NCI-H2107 treated with DMSO at 0.1 percent for 48 hours (cell line): ENCODE measurements at regions not wholly inside any gene's neighbourhood (a gene's known extent, or its start where the extent isn't known, plus 50 kb on each side); places are given as distances from the start of the nearest gene placed in this dataset.
"Not testable (repeated sequence)": the region's sequence is repeated elsewhere in the genome, so short reads cannot be mapped to it uniquely, and the experiment has no call there.

Experiments
- DNase-seq: peaks from one replicate; lab custom pipeline; 2025; ENCODE audit not compliant: unreplicated experiment; lab: John Stamatoyannopoulos, UW

DNA sequence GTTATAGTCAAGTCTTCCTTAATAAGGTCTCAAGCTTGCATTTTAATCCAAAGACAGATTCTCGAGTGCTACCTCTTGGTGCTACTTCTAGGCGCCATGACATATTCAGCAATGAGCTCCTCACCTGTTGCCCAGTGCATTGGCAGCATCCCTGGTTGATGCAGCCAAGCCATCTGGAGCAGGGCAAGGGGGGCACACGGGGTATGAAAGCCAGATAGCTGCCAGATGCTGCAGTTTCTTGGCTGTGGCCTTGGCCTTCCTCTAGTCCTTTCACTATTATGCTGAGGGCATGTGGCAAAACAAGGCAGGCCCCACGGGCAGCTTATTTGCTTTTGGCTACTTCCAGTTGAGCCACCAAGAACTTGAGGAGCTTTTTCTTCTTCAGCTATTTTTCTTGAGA is 168.6 kb upstream of the PGRMC2 start:
- no peak for DNase-seq

DNA sequence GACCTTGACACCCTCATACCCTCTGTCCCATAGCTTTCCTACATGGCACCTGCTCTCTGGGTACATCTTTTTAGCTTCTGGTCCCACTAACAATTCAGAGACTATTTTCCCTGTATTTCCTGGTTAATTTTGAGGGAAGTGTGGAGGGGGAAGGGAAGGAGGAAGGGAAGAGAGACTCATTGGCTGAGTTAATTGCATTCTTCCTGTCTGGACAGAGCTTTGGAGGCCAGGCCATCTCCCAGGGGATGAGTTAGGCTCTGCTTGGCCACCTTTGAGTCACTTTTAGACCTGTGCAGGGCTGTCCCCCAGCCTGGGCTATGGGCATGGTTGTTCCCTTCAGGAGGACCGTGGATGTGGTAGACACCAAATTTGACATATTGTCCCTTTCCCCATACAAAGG is 167.9 kb upstream of the PGRMC2 start:
- DNase-seq: no peak

DNA sequence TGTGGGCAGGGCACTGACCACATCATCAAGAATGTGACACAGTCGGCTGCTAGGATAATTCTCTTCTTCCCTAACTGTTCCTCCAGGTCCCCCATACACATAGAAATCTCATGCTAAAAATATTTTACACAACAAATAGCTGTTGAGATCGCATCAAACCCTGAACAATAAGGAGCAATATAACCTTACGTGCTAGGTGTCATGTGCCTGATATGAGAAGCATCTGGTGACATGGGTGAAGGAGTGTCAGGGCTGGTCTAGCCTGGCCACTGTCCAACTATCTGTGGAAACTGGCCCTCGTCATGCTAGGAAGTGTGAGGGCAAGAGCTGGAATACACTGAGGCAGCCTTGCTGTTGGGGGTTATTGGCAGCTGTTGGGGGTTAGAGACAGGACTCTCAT is 167.3 kb upstream of the PGRMC2 start:
- no peak for DNase-seq

DNA sequence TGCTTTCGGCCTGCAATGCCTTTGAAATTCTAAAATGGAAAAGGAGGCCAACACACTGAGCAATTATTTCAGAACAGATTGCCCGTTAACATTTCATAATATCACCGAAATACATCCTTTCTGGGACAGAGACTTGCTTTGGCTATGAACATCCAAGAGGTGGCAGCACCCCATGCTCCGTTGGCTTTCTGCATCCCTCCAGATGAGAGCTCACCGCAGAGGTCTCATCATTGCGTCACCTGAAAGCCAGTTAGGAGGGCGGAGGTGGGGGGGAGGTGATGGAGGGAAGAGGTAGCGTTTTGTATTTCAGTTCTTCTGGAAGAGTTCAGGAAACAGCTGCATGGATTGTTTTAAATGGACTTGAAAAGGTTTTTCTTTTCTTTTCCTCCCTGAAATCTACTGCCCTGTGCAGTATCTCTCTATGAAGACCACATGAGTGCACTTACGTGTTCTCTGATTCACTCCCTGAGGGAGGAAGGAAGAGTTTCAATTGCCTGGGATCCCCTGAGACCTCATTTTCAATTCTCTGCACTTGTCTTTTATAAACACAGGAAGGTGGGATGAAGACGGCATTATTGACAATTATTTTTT is 166.8 kb upstream of the PGRMC2 start:
- peak; percentile 61 for DNase-seq

DNA sequence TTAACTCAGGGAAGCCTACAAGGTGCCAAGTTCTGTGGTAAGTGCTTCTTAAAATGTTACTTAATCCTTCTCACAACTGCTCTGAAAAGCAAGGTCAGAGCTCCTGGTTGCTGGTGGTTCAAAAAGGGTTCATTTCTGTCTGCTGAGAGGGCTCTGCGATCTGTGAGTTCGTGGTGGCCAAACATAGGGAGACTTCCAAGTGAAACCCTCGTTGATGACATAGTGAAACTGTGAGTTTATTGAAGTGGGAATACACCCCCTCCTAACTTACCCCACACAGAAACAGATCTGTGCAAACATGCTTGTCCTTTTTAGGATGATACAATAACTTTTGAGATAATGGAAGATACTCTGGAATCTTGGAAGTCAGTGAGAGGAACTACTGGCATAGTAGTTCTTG is 164.8 kb upstream of the PGRMC2 start:
- DNase-seq: no peak

DNA sequence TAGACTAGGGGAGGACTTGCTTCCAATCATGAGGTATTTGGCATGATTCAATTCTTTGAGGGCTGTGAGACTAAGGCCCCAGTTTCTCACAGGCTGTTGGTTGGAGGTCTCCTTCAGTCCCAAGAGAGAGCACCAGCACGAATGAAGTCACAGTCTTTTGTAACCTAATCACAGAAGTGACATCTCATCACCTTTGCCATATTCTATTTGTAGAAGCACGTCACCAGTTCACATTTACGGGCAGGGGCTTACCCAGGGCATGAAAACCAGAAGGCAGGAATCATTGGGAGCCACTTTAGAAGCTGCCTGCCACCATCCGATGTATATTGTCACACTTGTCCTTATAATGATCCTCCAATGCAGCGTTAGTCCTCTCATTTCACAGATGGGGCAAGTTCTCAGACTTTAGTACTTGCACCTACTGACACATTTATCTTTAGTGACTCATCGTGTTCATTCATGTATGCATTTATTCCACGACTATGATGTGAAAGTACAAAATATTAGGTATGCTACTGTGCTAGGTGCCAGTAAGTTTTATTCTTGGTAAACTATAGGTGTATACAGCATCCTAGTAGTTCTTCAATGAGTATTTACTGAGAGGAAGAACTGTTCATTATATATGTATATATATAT is 163.8 kb upstream of the PGRMC2 start:
- DNase-seq: no peak

DNA sequence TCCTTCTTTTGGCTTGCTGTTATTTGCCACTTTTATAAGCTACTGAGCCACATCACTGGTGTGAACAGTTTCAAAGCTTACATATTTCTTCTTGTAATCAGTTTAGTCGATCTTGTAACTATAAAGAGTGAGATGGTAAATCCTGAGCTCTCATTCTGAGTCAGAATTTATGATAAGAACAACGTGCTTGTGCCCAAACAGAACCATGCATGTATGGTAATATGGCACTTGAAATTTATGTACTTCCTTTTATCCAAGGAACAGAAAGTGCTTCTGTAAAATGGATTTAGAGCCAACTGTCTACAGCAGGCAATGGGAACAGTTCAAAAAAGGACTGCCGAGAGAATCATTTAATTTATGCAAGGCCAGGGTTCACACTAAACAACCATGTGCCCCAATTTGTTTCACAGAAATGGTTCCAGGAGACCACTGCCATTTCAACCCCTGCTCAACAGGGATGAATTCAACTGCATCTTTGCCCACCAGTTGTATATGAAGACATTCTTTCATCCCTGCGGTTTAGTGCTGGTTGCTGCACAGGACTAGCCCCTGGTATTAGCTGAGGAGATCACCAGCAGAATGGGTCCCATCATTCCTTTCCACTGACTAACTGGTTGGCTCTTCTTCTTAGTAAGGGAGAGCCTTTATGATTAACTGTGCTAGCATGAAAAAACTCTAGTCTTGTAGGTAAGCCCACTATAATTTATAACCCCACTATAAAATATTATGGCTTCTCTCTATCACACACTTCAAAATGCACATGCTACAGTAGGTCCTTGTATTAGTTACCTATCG is 162.9 kb upstream of the PGRMC2 start:
- DNase-seq: no peak

DNA sequence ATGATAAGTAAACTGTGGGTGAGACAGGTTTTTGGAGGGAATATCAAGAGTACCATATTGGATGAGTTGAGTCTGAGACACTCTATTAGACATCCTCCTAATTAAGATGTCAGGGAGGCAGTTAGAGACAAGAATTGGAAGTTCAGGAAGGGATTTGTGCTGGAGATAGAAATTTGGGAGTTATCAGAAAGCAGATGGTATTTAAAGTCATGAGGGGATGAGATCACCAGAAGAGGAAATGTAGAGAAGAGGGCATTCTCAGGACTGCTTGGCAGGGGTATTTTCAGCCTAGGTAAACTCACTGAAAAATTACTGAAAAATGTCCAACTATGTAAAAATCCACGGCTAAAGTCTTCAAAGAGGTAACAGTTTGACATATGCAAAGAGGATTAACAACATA is 161.6 kb upstream of the PGRMC2 start:
- no peak for DNase-seq

DNA sequence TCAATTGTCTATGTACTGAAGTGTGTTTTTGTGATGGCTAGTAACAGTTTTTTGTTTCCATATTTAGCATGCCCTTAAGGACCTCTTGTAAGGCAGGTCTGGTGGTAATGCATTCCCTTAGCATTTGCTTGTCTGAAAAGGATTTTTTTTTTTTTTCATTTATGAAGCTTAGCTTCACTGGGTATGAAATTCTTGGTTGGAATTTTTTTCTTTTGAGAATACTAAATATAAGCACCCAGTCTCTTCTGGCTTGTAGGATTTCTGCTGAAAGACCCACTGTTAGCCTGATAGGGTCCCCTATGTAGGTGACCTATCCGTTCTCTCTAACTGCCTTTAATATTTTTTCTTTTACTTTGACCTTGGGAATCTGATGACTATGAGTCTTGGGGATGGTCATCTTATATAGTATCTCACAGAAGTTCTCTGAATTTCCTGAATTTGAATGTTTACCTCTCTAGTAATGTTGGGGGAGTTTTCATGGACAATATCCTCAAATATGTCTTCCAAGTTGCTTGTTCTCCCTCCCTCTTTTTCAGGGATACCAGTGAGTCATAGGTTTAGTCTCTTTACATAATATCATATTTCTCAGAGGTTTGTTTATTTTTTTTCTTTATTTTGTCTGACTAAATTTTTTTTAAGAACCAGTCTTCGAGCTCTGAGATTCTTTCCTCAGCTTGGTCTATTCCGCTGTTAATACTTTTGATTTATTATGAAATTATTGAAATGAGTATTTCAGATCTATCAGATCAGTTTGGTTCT is 157.1 kb upstream of the PGRMC2 start:
- no peak for DNase-seq

DNA sequence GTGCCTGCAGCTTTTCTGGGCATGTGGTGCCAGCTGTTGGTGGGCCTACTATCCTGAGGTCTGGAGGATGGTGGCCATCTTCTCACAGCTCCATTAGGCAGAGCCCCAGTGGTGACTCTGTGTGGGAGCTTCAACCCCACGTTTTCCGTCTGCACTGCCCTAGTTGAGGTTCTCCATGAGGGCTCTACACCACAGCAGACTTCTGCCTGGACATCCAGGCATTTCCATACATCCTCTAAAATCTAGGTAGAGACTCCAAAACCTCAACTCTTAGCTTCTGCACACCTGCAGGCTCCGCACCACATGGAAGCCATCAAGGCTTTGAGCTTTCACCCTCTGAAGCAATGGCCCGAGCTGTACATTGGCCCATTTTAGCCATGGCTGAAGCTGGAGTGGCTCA is 153.3 kb upstream of the PGRMC2 start:
- DNase-seq: no peak

DNA sequence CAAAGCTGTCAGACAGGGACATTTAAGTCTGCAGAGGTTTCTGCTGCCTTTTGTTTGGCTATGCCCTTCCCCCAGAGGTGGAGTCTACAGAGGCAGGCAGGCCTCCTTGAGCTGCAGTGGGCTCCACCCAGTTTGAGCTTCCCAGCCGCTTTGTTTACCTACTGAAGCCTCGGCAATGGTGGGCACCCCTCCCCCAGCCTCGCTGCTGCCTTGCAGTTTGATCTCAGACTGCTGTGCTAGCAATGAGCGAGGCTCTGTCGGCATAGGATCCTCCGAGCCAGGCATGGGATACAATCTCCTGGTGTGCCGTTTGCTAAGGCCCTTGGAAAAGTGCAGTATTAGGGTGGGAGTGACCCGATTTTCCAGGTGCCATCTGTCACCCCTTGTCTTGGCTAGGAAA is 149.4 kb upstream of the PGRMC2 start:
- DNase-seq: not testable (repeated sequence)

DNA sequence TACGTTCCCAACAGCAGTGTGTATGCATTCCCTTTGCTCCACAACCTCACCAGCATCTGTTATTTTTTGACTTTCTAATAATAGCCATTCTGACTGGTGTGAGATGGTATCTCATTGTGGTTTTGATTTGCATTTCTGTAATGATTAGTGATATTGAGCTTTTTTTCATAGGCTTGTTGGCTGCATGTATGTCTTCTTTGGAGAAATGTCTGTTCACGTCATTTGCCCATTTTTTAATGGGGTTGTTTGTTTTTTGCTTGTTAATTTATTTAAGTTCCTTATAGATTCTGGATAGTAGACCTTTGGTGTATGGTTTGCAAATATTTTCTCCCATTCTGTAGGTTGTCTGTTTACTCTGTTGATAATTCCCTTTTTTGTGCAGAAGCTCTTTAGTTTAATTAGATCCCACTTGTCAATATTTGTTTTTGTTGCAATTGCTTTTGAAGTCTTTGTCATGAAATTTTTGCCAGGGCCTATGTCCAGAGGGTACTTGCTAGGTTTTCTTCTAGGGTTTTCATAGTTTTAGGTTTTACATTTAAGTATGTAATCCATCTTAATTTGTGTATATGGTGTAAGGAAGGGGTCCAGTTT is 141.5 kb upstream of the PGRMC2 start:
- not testable (repeated sequence) for DNase-seq

DNA sequence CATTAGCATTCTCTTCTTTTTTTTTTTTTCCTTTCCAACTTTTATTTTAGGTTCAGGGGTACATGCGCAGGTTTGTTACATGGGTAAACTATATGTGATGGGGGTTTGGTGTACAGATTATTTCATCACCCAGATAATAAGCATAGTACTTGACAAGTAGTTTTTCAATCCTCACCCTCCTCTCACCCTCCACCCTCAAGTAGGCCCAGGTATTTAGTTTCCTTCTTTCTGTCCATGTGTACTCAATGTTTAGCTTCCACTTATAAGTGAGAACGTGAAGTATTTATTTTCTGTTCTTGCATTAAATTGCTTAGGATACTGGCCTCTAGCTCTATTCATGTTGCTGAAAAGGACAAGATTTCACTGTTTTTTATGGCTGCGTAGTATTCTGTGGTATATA is 140.8 kb upstream of the PGRMC2 start:
- DNase-seq: no peak

DNA sequence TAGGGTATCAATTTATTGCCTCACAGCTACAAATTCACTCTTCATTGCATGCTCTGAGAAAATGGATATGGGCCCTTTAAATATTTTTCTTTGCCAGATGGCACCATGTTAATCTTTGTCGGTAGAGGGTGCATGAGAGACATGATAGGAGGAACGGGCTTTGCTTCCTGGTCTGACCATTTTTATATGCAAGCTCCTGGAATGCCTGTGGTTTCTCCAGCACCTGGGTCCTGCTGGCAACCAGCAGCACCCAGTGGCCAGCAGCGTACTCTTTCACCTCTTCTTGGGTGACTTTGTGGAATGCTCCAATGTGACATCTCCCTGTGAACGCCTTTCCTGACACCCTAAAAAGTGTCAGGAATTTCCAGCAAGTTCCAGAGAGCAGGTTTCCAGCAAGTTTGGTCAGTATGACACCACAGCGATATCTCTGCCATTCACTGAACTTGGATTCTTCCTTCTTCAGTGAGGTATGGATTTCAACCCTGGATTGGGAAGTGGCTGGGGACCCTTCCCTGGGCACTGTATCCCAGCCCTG is 140.3 kb upstream of the PGRMC2 start:
- peak; percentile 44 for DNase-seq

DNA sequence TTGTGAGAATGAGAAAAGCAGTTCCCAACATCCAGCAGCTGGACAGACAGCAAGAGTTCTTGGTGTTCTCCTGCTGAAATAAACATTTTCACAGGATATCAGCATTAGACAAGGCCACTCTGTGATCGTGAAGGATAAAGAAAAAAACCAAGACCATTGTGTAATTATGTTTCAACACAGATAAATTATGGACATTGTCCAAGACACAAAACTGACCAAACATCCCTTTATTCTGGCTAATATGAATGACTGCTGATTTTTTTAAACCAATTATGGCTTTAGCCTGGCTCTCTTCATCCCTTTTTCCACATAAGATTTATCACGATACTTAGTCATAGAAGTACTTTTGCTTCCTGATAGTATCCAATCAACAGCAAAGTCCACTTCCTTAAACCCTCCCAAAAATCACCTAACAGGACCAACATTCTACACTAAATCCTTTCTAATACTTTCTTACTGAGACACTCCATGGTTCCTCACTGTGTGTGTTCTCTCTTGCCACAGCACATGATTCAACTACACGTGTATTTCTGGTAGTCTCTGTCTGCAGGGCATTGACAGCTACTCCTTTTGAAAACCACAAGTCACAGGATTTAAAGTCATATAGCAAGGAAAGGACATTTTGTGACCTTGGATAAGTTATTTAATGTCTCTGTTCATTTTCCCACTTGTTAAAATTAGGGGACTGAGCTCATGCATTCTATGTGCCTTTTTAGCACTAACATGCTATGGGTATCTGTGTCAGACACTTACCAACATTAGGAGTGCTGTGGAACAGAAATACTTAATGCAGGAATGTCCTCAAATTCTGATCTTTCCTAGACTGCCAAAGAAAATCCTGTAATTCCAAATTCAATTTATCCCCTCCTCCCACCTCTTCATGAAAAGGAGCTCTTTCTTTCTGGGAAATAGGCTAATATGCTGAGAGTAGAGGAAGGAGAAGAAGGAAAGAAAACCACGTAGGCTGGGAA is 137.2 kb upstream of the PGRMC2 start:
- DNase-seq: no peak

DNA sequence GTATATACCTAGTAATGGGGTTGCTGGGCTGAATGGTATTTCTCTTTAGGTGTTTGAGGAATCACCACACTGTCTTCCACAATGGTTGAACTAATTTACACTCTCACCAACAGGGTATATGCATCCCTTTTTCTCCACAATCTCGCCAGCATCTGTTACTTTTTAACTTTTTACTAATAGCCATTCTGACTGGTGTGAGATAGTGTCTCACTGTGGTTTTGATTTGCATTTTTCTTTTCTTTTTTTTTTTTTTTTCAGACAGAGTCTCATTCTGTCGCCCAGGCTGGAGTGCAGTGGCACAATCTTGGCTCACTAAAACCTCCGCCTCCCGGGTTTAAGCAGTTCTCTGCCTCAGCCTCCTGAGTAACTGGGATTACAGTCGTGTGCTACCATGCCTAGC is 134.7 kb upstream of the PGRMC2 start:
- DNase-seq: not testable (repeated sequence)

DNA sequence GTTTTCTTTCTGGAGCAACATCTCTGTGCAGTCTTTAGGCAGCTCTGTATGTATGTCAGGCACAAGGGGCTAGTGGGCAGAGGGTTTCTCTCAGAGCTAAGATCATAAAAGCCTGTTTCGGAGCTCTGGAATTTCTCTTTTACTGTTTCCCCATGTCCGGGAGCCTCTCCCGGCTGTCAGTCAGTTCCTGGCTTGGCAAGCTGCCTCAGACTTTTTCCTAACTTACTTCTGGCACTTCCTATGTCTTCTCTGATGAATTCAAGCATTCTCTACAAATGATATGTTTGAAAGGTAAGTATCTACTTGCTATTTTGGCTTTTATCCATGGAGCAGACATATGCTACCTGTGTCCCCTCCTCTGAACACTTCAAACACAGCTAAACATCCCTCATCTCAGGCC is 129.3 kb upstream of the PGRMC2 start:
- DNase-seq: no peak

DNA sequence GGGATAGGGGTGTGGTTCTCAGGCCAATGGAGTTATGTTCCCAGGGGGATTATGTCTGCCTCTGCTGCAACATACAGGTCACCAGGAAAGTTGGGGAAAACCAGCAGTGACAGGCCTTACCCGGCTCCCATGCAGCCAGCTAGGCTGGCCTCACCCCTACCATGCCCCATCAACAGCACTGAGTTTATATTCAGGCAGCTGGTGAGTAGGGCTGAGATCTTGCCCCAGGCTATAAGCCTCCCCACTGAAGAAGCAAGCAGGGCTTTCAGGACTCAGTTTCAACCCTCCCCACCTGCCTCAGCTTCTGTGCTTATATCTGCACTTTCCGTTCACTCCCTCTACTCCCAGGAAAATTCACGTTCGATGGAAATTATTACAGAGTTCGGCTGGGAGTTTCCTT is 122.4 kb upstream of the PGRMC2 start:
- DNase-seq: no peak

DNA sequence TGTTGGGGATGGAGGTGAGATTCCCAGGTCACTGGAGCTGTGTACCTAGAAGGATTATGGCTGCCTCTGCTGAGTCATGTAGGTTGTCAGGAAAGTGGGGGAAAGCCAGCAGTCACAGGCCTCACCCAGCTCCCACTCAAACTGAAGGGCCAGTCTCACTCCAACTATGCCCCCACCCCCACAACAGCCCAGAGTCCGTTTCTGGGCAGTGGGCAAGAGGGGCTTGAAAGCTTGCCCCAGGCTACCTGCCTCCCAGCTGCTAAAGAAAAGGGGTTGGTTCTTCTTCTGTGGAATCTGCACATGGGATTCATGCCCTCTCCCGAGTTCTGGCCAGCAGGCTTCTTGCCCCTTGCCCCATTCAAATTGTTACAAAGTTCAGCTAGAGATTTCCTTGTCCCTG is 116.0 kb upstream of the PGRMC2 start:
- DNase-seq: no peak

DNA sequence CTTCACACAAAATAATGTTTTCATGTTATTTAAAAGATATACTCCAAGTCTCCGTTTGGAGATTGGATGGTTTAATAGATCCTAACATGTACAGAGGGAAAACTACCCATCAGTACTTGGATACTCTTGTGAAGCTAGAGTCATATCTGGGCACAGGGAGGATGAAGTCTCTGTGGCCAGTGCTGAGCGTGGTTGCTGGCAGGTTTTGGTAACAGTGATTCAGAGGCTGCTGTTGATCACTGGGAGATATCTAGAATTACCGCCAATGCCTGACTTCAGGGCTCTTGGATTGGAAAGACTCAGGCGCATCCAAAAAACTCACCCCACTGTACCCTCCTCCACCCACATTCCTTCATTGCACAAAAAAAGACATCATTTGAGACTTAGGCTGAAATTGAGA is 107.2 kb upstream of the PGRMC2 start:
- DNase-seq: no peak
